HG03439 (cell line): ENCODE measurements at regions not wholly inside any gene's neighbourhood (a gene's known extent, or its start where the extent isn't known, plus 50 kb on each side); places are given as distances from the start of the nearest gene placed in this dataset.
"Not testable (repeated sequence)": the region's sequence is repeated elsewhere in the genome, so short reads cannot be mapped to it uniquely, and the experiment has no call there.

Source experiments
- ATAC-seq: cut with Tn5 transposase; IDR thresholded peaks from one replicate; pipeline ENCODE4 v1.9.1; 2021; ENCODE audit warnings: mild to moderate bottlenecking, moderate library complexity; ENCODE audit not compliant: unreplicated experiment

GRCh38 chr22:49405590-49405989 lies 422.1 kb downstream of the BRD1 start:
- no peak for ATAC-seq

DNA sequence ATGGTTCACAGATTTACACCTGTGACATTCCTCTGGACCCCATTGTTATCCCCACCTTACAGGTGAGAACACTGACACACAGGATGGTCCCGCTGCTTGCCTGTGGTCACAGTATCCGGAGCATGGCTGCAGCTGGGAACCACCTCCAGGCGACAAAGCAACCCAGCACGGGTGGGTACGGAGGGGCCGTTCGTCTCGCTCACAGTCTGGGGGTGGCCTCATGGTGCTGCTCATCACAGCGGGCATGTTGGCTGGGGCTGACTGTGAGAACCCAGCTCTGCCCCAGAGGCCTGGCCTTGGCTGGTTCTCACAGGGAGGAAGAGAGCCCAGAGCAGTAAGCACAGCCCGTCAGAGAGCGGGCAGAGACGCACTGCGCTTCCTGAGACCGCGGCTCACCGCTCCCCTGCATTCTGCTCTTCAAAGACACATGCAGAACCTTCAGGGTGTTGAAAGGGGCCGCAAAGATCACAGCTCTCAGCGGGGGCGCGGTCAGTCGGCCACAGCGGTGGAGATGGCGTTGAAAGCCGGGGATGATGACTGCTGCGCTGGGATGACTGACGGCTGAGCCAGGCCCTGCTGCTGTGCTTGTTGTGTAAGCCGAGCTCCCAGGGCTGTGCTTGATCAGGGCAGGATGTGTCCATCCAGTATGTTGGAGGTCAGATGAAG lies 423.0 kb downstream of the BRD1 start:
- no peak for ATAC-seq

DNA sequence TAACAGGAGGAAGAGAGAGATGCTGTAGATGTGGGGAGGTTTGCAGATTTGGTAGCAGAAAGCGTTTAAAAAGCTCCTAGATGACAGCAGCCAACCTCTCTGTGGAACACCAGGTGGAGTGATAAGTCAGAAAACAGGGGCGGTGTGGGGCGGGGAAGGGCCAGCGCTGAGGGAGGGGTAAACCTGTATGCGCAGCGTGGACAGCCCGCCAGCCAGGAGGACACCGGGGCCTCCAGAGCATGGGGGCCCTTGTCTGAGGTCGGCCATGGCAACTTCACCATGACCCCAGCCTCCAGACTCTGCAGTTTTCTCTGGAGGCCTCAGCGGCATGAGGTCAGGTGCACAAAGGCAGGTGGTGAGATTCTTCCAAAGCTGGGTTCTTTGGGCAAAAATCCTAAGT lies 423.7 kb downstream of the BRD1 start:
- no peak for ATAC-seq

GRCh38 chr22:49403102-49403501 lies 424.6 kb downstream of the BRD1 start:
- ATAC-seq: no peak

GRCh38 chr22:49402169-49402568 lies 425.5 kb downstream of the BRD1 start:
- ATAC-seq: no peak

DNA sequence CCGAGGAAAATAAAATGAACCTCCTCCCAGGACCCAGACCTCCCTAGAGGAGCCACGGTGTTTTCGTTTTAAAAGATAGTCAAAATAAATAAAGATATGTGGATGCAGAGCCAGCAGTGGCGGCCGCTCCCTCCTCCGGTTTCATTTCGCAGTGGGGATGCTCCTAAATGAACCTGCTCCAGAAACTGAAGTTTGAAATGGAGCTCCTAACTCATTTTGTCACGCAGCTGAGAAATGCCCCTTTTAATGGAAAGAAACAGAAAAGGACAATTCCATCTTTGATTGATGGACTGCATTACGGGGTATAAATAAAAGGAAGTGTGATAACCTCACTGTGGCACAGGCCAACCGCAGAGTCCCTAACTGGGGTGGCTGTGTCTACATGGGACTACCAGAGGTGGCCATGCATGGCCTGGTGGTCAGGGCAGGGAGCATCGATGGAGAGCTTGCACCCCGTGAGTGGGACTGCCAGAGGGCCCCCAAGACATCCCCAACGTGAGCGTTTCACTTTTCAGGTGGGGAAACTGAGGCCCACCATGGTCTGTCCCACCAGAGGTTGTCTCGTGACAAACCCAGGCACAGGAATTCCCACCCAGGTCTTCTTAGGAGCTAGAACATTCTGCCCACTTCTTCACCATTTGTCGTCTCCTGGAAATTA lies 426.6 kb downstream of the BRD1 start:
- no peak for ATAC-seq

- ATAC-seq: no peak
Observed at GRCh38 chr22:49400136-49400940, 427.3 kb downstream of the BRD1 start.

GRCh38 chr22:49398646-49399045 lies 429.0 kb downstream of the BRD1 start:
- no peak for ATAC-seq

GRCh38 chr22:49398115-49398514 lies 429.6 kb downstream of the BRD1 start:
- ATAC-seq: no peak

- no peak for ATAC-seq
Observed at GRCh38 chr22:49396817-49397216, 430.9 kb downstream of the BRD1 start.

GRCh38 chr22:49395617-49396016 lies 432.1 kb downstream of the BRD1 start:
- ATAC-seq: no peak

DNA sequence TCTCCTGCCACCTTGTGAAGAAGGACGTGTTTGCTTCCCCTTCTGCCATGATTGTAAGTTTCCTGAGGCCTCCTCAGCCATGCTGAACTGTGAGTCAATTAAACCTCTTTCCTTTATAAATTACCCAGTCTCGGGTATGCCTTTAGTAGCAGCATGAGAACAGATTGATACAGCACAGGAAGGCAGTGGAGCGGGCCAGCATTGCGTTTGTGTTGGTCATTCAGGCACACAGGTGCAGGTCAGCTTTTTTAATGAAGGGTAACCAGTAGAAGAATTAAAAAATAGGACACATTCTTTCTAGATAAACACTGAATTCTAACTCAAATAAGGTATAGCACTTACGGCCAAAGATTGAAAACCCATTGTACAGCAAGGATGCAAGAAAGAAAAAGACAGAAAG lies 432.6 kb downstream of the BRD1 start:
- not testable (repeated sequence) for ATAC-seq

- ATAC-seq: no peak
Observed at GRCh38 chr22:49394116-49394785, 433.4 kb downstream of the BRD1 start.

DNA sequence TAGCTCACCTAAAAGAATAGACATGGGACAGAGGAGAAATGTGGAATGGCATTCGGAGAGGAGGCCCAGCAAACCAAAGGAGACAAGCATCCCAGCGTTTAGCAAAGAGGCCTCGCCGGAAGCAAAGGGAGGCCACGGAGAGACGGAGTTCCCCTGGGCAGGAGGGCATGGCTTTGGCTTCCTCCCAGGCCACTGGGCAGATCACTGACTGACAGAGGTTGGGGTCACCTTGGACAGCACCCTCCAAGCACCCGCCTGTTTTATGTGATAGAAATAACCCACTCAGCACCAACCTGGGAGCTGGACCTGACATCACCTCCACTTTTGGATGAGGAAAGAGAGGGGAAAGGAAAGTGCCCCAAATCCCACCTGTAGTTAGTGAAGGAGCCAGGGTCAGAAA lies 434.1 kb downstream of the BRD1 start:
- no peak for ATAC-seq

GRCh38 chr22:49392841-49393510 lies 434.7 kb downstream of the BRD1 start:
- no peak for ATAC-seq

DNA sequence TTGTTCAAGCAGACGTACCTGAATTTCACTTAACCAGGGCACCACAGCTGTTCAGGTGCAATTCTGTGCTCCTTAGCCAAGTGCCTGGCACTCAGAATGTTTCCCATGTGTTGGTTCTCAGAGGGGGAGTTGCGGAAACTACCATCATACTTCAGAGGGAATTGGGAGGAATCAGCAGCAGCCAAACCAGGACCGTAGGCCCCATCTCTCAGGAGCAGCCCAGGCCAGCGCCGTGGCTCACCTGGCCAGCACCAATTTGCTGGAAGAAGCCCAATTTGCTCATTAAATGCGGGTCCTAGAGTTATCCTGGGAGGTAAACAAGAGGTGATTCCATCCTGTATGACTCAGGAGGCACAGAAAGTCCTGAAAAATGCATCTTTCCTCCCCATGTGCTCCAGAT lies 435.4 kb downstream of the BRD1 start:
- no peak for ATAC-seq

DNA sequence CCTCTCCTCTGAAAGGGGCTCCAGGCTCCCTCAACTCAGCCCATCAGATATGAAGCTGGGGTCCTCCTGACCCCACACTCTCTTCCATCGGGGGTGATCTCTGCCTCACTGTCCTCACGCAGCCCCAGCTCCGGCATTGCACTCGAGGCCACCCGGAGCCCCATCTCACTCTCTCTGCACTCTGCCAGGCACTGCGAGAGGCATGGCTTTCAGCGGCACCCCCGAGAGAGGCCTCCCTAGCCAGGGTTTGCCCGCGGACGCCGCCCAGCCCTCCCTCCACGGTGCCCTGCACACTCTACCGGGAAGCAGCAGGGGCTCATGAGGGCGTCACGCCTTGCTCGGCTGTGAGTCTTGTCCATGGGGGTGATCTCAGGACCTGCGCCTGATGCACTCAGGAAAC lies 436.2 kb downstream of the BRD1 start:
- ATAC-seq: no peak

DNA sequence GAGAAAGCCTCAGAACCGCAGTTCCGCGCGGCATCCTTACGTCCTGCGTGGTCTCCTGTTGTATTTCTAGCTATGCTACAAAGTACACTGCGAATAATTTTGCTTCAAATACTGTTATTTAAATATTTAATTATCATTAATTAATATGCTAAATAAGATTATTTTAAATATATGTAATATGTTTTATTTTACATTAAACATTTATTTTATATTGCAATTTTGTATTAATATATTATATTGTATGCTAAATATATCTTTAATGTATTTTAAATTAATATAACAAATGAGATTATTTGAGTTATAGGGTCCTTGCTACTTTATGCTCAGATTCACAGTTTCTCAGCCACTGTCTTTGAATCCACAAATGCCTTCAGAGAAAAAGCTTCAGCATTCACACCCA lies 436.7 kb downstream of the BRD1 start:
- ATAC-seq: no peak

DNA sequence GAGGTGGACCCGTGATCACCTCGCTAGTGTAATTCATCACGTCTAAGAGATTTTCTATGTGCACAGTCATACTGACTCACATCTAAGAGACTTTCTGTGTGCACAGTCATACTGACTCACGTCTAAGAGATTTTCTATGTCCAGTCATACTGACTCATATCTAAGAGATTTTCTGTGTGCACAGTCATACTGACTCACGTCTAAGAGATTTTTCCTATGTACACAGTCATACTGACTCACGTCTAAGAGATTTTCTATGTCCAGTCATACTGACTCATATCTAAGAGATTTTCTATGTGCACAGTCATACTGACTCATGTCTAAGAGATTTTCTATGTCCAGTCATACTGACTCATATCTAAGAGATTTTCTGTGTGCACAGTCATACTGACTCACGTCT lies 443.8 kb downstream of the BRD1 start:
- not testable (repeated sequence) for ATAC-seq

GRCh38 chr22:49382451-49382735 lies 445.3 kb downstream of the BRD1 start:
- ATAC-seq: no peak
